Stimulated activated naive B cell treated with anti-CD40 and anti-IgM and Interleukin-4, amounts not matched to agents 10 μg/mL and 1 μg/mL and 100 μg/mL, for 72 hours (primary cell): ENCODE measurements at regions not wholly inside any gene's neighbourhood (a gene's known extent, or its start where the extent isn't known, plus 50 kb on each side); places are given as distances from the start of the nearest gene placed in this dataset.

Experiments
- ATAC-seq, 2 donors: fragments of 150-1000 bp; cut with Tn5 transposase; replicated peaks; 2 replicates each; pipeline ENCODE4 v1.10.0; 2021; ENCODE audit warnings: moderate library complexity in 1 of 2
- DNase-seq: peaks from one replicate; pipeline ENCODE4 v3.0.0; 2021
- H3K27ac Mint-ChIP-seq: one replicate; pipeline ENCODE4 v1.8.0; 2022; ENCODE audit warnings: mild to moderate bottlenecking, mixed read lengths
- H3K27me3 Mint-ChIP-seq, 2 donors: one replicate each; pipeline ENCODE4 v1.8.0; 2022; ENCODE audit warnings: mixed read lengths in 2 of 2
- H3K36me3 Mint-ChIP-seq, 2 donors: one replicate each; pipeline ENCODE4 v1.8.0; 2022; ENCODE audit warnings: mixed read lengths in 2 of 2, mild to moderate bottlenecking in 1 of 2
- H3K4me1 Mint-ChIP-seq, 2 donors: one replicate each; pipeline ENCODE4 v1.8.0; 2022; ENCODE audit warnings: mixed read lengths in 2 of 2, mild to moderate bottlenecking in 1 of 2
- H3K4me3 Mint-ChIP-seq, 2 donors: one replicate each; pipeline ENCODE4 v1.8.0; 2022; ENCODE audit warnings: mild to moderate bottlenecking in 2 of 2, mixed read lengths in 2 of 2, moderate library complexity in 1 of 2
- H3K9me3 Mint-ChIP-seq, 2 donors: one replicate each; pipeline ENCODE4 v1.8.0; 2022; ENCODE audit warnings: mixed read lengths in 2 of 2, mild to moderate bottlenecking in 1 of 2

DNA sequence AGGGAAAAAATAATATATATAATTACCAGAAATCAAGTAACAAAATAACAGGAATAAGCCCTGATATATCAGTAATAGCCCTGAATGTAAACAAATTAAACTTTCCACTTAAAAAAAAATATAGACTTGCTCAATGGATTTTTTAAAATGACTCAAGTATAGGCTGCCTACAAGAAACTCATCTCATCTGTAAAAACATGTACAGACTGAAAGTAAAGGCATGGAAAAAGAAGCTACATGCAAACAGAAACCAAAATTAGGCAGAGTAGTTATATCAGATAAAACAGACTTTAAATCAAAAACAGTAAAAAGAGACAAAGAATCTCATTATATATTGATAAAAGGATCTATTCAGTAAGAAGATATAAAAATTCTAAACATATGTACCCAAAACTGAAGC, 82.4 kb upstream of the STT3B start:
- H3K36me3 Mint-ChIP-seq = peaks cover 3 to 7% of the 10 kb centered on the region in 2 donors

GRCh38 chr3:31452495-31453106, 80.1 kb upstream of the STT3B start:
- H3K4me3 Mint-ChIP-seq = no peak overlapping the region
- peaks cover 10 to 17% of the 10 kb centered on the region in 2 donors for H3K4me1 Mint-ChIP-seq
- H3K9me3 Mint-ChIP-seq = peaks cover 7 to 9% of the 10 kb centered on the region in 2 donors
- H3K36me3 Mint-ChIP-seq = peaks cover 3 to 7% of the 10 kb centered on the region in 2 donors
- H3K27me3 Mint-ChIP-seq = peaks cover 0 to 7% of the 10 kb centered on the region in 2 donors
- H3K27ac Mint-ChIP-seq = no peak overlapping the region
- ATAC-seq = no peak
- no peak for DNase-seq

More for the DNA sequence above, 82.4 kb upstream of the STT3B start:
- peaks cover 7 to 9% of the 10 kb centered on the region in 2 donors for H3K9me3 Mint-ChIP-seq
- DNase-seq (no peak), ATAC-seq (no peak)
- H3K27me3 Mint-ChIP-seq = peaks cover 0 to 7% of the 10 kb centered on the region in 2 donors
- no peak overlapping the region for H3K4me3 Mint-ChIP-seq
- no peak overlapping the region for H3K27ac Mint-ChIP-seq
- peaks cover 9 to 11% of the 10 kb centered on the region in 2 donors for H3K4me1 Mint-ChIP-seq

DNA sequence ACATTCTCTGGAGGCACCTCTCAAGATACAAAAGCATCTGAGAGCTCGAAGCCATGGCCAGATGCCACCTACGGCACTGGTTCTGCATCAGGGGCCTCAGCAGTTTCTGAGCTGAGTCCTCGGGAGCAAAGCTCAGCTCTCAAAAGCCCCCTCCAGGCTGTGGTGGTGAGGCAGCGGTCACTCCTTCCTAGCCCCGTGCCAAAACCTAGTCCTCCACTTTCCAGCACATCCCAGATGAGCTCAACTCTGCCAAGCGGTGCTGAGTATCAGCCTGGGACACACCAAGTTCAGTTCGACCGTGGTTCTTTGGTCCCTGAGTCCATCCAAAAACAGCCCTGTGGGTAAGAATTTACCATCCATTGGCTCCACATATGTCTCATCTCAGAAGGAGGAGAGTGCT, 79.3 kb upstream of the STT3B start:
- H3K27me3 Mint-ChIP-seq = peaks cover 0 to 7% of the 10 kb centered on the region in 2 donors
- H3K9me3 Mint-ChIP-seq = peaks cover 7 to 9% of the 10 kb centered on the region in 2 donors
- no peak overlapping the region for H3K27ac Mint-ChIP-seq
- DNase-seq (no peak), ATAC-seq (no peak)
- peaks cover 10 to 15% of the 10 kb centered on the region in 2 donors for H3K4me1 Mint-ChIP-seq
- H3K4me3 Mint-ChIP-seq = no peak overlapping the region
- peaks cover 3 to 7% of the 10 kb centered on the region in 2 donors for H3K36me3 Mint-ChIP-seq

GRCh38 chr3:31455524-31455923, 77.2 kb upstream of the STT3B start:
- Mint-ChIP-seq H3K36me3 (peaks cover 0 to 3% of the 10 kb centered on the region in 2 donors), H3K9me3 (no peaks in the 10 kb centered on the region), H3K4me1 (peaks cover 4 to 6% of the 10 kb centered on the region in 2 donors), H3K27me3 (no peaks in the 10 kb centered on the region), H3K27ac (no peak overlapping the region), H3K4me3 (no peak overlapping the region)
- no peak for DNase-seq
- ATAC-seq = no peak

- Mint-ChIP-seq H3K4me1 (peaks cover 4 to 13% of the 10 kb centered on the region in 2 donors), H3K36me3 (peaks cover 0 to 3% of the 10 kb centered on the region in 2 donors), H3K4me3 (no peak overlapping the region), H3K9me3 (peaks cover 0 to 3% of the 10 kb centered on the region in 2 donors), H3K27me3 (no peaks in the 10 kb centered on the region), H3K27ac (no peak overlapping the region)
- ATAC-seq (no peak), DNase-seq (no peak)
Observed at GRCh38 chr3:31456373-31456772, 76.4 kb upstream of the STT3B start.

DNA sequence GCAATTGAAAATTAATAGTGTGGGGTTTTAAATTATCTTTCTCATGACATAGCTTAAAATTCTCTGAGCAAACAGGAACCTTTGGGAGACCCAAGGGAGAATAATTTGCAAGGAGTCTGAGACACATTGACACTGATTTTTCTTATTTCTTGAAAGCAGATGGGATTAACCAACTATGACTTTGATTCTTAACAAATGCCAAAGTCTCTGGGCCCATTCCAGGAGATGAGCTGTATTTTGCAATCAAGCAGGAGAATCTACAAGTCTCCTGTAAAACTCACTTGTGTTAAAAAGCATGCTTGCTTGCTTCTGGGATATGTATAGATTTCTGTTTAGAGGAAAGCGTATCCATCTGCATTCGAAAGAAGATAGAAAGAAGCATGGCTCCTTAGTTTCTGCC, 71.3 kb upstream of the STT3B start:
- peak overlapping the region; percentile 52 for H3K27ac Mint-ChIP-seq
- DNase-seq (no peak), ATAC-seq (no peak)
- peaks cover 0 to 3% of the 10 kb centered on the region in 2 donors for H3K9me3 Mint-ChIP-seq
- H3K27me3 Mint-ChIP-seq = no peaks in the 10 kb centered on the region
- H3K4me1 Mint-ChIP-seq = peaks cover 12 to 24% of the 10 kb centered on the region in 2 donors
- no peaks in the 10 kb centered on the region for H3K36me3 Mint-ChIP-seq
- H3K4me3 Mint-ChIP-seq = no peak overlapping the region

DNA sequence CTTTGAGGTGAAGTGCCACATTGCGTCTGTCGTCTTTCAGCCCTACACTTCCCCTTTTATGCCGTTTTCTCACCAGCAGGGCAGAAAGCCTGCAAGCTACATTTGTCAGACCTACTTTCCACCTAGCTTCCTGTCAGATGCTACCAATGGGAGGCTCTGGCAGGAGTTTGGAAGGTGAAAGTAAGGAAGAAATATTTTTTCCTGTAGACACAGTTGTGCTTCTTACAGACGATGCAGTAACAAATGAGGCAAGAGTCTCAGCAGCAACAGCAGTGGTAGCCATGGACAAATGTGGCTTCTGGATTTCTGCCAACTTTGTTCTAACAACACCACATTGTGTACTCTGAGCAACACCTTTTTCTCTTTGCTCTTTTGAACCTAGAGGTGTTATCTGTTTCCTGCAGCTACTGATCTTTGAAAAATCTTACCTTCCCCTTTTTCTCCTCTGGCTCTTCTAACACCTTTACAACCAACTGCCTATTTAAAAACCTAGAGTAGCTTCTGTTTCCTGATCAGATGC, 70.6 kb upstream of the STT3B start:
- ATAC-seq (peak; percentile 88 to 97), DNase-seq (peak; percentile 25)
- Mint-ChIP-seq H3K36me3 (no peaks in the 10 kb centered on the region), H3K4me3 (no peak overlapping the region), H3K4me1 (peaks cover 12 to 21% of the 10 kb centered on the region in 2 donors), H3K9me3 (peaks cover 0 to 3% of the 10 kb centered on the region in 2 donors), H3K27ac (peak overlapping the region; percentile 52), H3K27me3 (no peaks in the 10 kb centered on the region)

- DNase-seq = no peak
- no peaks in the 10 kb centered on the region for H3K27me3 Mint-ChIP-seq
- peaks cover 12 to 17% of the 10 kb centered on the region in 2 donors for H3K4me1 Mint-ChIP-seq
- no peaks in the 10 kb centered on the region for H3K9me3 Mint-ChIP-seq
- ATAC-seq = no peak
- no peak overlapping the region for H3K27ac Mint-ChIP-seq
- no peak overlapping the region for H3K4me3 Mint-ChIP-seq
- no peaks in the 10 kb centered on the region for H3K36me3 Mint-ChIP-seq
Observed at GRCh38 chr3:31465999-31466398, 66.7 kb upstream of the STT3B start.

- Mint-ChIP-seq H3K4me3 (no peak overlapping the region), H3K27me3 (no peaks in the 10 kb centered on the region), H3K9me3 (peaks cover 0 to under 1% of the 10 kb centered on the region in 2 donors), H3K27ac (no peak overlapping the region), H3K36me3 (no peaks in the 10 kb centered on the region), H3K4me1 (peaks cover 8 to 11% of the 10 kb centered on the region in 2 donors)
- ATAC-seq (no peak), DNase-seq (no peak)
Observed at GRCh38 chr3:31466866-31467265, 65.9 kb upstream of the STT3B start.

- H3K36me3 Mint-ChIP-seq = peaks cover 0 to 5% of the 10 kb centered on the region in 2 donors
- no peak for ATAC-seq
- no peaks in the 10 kb centered on the region for H3K27me3 Mint-ChIP-seq
- peaks cover 7 to 14% of the 10 kb centered on the region in 2 donors for H3K9me3 Mint-ChIP-seq
- H3K4me1 Mint-ChIP-seq = peaks cover 0 to 8% of the 10 kb centered on the region in 2 donors
- DNase-seq = no peak
- no peak overlapping the region for H3K27ac Mint-ChIP-seq
- no peak overlapping the region for H3K4me3 Mint-ChIP-seq
Observed at GRCh38 chr3:31468433-31468832, 64.3 kb upstream of the STT3B start.

- H3K27ac Mint-ChIP-seq = no peak overlapping the region
- H3K4me3 Mint-ChIP-seq = no peak overlapping the region
- no peak for DNase-seq
- H3K9me3 Mint-ChIP-seq = peaks cover 7 to 15% of the 10 kb centered on the region in 2 donors
- ATAC-seq = no peak
- H3K27me3 Mint-ChIP-seq = no peaks in the 10 kb centered on the region
- peaks cover 0 to 8% of the 10 kb centered on the region in 2 donors for H3K4me1 Mint-ChIP-seq
- peaks cover 0 to 5% of the 10 kb centered on the region in 2 donors for H3K36me3 Mint-ChIP-seq
Observed at GRCh38 chr3:31469385-31469784, 63.3 kb upstream of the STT3B start.

DNA sequence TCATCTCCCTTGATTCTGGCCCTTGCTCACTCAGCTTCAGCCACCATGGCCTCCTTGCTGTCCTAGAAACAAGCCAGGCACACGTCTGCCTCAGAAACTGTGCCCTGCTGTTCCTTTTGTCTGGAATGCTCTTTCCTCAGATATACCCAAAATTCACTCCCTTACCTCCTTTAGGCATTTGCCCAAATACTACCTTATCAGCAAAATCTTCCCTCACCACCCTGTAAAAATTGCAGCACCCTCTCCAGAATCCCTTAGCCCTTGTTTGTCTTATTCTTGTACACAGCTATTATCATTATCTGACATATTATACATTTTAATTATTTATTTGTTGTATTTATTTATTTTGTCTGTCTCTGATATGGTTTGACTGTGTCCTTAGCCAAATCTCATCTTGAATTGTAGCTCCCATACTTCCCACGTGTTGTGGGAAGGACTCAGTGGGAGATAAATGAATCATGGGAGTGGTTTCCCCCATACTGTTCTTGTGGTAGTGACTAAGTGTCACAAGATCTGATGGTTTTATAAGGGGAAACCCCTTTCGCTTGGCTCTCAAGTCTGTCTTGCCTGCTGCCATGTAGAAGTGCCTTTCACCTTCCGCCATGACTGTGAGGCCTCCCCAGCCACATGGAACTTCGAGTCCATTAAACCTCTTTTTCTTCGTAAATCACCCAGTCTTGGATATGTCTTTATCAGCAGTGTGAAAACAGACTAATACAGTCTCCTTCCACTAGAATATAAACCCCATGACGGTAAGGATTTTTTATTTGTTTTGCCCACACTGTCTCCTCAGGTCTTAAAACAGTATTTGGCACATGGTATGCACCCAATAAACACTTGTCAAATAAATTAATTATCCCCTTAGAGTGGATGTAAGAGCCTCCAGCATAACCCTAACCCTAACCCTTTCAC, 60.0 kb upstream of the STT3B start:
- ATAC-seq = peak; percentile 52 to 66
- peaks cover 0 to 5% of the 10 kb centered on the region in 2 donors for H3K36me3 Mint-ChIP-seq

DNA sequence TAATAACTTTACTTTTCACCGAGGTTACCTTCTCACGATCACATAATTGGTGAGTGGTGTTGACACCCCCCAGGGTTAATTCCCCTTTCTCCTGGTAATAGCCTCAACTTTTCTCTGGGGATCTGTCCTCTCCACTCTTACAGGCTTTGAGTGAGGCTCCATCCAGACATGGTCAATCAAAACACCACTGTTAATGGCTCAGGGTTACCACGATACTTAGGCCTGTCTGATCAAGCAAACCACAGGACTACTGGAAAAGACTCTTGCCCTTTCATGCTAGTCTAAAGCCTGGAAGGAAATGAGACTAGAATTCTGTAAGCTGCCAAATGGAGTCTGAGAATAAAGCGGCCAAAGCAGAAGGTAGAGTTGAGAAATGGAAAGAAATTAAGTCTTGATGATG, 56.5 kb upstream of the STT3B start:
- ATAC-seq (no peak), DNase-seq (no peak)
- Mint-ChIP-seq H3K9me3 (peaks cover 10 to 15% of the 10 kb centered on the region in 2 donors), H3K27ac (no peak overlapping the region), H3K4me1 (peaks cover 10 to 15% of the 10 kb centered on the region in 2 donors), H3K4me3 (no peak overlapping the region), H3K36me3 (peaks cover 3 to 5% of the 10 kb centered on the region in 2 donors), H3K27me3 (peaks cover 0 to 5% of the 10 kb centered on the region in 2 donors)

More for the DNA sequence above, 60.0 kb upstream of the STT3B start:
- Mint-ChIP-seq H3K9me3 (peaks cover 7 to 15% of the 10 kb centered on the region in 2 donors), H3K4me1 (peaks cover 6 to 13% of the 10 kb centered on the region in 2 donors), H3K27me3 (no peaks in the 10 kb centered on the region), H3K4me3 (no peak overlapping the region), H3K27ac (no peak overlapping the region)
- DNase-seq = no peak

GRCh38 chr3:31479431-31479830, 53.3 kb upstream of the STT3B start:
- no peak for ATAC-seq

More at GRCh38 chr3:31479431-31479830, 53.3 kb upstream of the STT3B start:
- peaks cover 7 to 10% of the 10 kb centered on the region in 2 donors for H3K4me1 Mint-ChIP-seq
- H3K27ac Mint-ChIP-seq = no peak overlapping the region
- H3K36me3 Mint-ChIP-seq = peaks cover 0 to 3% of the 10 kb centered on the region in 2 donors
- H3K4me3 Mint-ChIP-seq = no peak overlapping the region
- no peak for DNase-seq
- peaks cover 0 to 5% of the 10 kb centered on the region in 2 donors for H3K27me3 Mint-ChIP-seq
- H3K9me3 Mint-ChIP-seq = peaks cover 0 to 2% of the 10 kb centered on the region in 2 donors
